C1 segment of cervical spinal cord (tissue), 14 donors: ENCODE measurements at regions not wholly inside any gene's neighbourhood (a gene's known extent, or its start where the extent isn't known, plus 50 kb on each side); places are given as distances from the start of the nearest gene placed in this dataset.
"Not testable (repeated sequence)": the region's sequence is repeated elsewhere in the genome, so short reads cannot be mapped to it uniquely, and the experiment has no call there.

Source experiments
- DNase-seq, 14 donors: peaks; one replicate each; lab custom pipeline; 2025; lab: John Stamatoyannopoulos, UW

GRCh38 chrX:113369056-113369455 lies 528.4 kb upstream of the AMOT start:
- DNase-seq: no peak

DNA sequence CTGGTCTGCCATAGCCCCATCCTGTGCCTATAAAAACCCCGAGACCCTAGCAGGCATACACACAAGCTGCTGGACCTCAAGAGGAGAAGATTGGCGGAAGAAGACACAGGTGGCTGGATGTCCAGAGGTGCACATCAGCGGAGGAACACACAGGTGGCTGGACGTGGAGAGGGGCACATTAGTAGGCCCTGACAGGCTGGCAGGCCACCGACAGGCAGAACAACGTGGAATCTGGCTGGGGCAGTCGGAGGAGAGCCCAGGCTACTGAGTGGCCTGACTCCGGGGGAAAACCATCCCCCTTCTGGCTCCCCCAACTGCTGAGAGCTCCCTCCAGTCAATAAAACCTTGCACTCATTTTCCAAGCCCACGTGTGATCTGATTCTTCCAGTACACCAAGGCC lies 512.5 kb upstream of the AMOT start:
- DNase-seq: no peak

GRCh38 chrX:113330416-113330815 lies 489.8 kb upstream of the AMOT start:
- no peak for DNase-seq

DNA sequence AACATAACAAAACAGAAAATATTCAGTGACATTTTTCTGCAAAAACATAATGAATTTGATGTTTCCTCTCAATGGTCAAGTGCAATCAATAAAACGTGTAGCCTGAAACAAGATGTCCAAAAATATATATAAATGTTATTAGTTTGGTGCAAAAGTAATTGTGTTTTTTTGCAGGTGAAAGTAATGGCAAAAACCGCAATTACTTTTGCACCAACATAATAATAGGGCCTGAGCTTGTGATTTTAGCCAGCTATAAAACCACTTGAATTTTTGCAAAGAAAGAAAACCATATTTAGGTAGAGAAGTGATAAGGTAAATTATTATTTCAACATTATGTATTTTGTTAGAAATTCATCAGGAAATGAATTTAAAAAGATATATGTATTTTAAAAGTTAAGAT lies 475.3 kb upstream of the AMOT start:
- DNase-seq: no peak

DNA sequence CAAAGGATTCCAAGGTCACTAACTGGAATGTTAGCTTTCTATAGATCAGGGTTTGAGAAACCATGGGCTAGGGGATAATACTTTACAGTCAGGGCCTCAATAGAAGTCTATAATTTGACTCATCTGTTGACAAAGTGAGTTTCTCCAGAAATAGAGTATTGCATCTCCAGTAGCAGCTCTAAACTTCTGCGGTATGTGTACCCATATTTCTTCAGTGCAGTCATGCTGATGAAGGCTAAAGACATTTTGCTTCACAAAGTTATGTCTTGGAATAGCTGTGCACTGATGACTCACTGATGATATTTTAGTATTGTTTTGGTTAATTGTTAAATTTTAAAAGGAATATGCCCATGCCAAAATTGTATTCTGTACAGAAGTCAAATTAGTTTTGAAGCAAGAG lies 464.9 kb upstream of the AMOT start:
- DNase-seq: no peak

DNA sequence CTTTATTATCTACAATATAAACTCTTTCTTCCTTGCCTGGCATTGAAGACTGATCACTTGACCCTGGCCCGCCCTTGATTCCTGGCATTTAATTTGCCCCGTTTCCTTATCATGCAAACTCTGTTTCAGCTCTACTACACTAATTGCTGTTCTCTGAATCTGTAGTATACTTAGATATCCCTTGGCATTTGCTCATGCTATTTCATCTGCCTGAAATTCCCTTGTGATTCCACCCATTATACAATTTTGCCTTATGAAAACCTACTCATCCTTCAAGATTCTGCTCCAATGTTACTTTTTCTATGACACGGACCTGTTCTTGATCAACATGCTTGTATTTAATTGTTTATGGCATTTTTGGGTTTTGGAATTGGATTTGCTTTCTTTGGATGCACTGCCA lies 459.9 kb upstream of the AMOT start:
- DNase-seq: no peak

DNA sequence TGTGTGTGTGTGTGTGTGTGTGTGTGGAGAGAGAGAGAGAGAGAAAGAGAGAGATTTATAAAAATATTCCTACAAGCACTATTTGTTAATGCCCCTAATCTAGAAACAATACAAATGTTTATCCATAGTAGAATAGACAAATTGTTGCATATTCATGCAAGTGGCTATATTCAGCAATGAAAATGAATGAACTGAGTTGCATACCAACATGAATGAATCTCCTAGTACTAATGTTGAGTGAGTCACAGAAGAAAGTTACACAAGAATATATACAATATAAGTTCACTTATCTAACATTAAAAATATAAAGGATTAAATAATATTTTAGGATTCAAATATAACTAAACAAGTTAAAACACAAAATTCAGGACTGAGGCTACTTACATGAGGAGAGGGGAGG lies 456.8 kb upstream of the AMOT start:
- DNase-seq: no peak

- no peak for DNase-seq
Observed at GRCh38 chrX:113289503-113289902, 448.9 kb upstream of the AMOT start.

DNA sequence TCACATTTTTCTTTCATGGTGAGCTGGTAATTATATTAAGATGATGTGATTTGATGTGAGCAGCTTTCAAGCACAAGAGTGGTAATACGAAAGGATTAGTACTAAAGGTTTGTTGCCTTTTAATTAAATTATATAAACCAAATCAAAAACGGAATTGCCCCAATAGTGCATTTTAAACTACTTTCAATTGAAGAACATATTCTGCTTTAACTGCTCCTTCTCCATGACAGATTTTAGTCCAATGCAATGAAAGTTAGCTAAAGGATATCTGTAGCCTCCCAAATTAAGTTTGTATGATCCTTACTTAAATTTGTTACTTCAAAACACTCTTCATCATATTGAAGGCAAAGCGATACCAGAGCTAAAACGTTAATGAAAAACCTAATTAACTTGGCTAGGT lies 447.1 kb upstream of the AMOT start:
- DNase-seq: no peak

GRCh38 chrX:113275804-113276203 lies 435.2 kb upstream of the AMOT start:
- no peak for DNase-seq

GRCh38 chrX:113274791-113275190 lies 434.2 kb upstream of the AMOT start:
- DNase-seq: no peak

- DNase-seq: no peak
Observed at GRCh38 chrX:113274345-113274744, 433.7 kb upstream of the AMOT start.

DNA sequence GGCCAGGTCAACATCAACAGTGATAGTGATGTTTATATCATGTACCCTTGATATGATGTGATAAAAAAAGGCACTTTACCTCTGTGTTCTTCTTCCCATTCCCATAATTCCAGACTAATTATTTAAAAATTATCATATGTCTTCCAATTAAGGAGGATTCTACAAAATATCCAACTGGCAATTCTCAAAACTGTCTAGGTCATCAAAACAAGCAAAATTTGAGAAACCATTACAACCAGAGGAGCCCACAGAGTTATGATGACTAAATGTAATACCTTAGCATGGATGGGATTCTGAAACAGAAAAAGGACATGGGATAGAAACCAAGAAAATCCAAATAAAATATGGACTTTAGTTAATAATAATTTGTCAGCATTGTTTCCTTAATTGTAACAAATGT lies 428.6 kb upstream of the AMOT start:
- no peak for DNase-seq

DNA sequence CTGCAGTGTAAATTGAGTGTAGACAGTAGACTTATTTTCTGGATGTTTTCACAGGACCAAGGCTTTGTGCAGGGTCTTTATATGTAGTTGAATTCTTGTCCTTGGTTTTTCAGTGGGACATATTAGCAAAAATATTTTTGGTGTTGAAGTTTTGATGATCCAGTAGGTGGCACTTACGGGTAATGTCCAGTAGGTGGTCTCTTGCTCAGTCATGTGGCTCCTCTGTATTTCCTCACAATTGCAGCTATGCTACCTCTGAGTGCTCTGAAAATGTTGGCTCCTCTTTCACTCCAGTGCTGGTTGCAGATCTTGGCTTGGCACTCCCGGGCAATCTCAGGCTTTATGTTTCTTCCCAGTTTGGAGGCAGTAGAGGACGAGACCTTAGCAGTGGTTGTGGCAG lies 419.8 kb upstream of the AMOT start:
- no peak for DNase-seq

- DNase-seq: no peak
Observed at GRCh38 chrX:113222305-113222704, 381.7 kb upstream of the AMOT start.

DNA sequence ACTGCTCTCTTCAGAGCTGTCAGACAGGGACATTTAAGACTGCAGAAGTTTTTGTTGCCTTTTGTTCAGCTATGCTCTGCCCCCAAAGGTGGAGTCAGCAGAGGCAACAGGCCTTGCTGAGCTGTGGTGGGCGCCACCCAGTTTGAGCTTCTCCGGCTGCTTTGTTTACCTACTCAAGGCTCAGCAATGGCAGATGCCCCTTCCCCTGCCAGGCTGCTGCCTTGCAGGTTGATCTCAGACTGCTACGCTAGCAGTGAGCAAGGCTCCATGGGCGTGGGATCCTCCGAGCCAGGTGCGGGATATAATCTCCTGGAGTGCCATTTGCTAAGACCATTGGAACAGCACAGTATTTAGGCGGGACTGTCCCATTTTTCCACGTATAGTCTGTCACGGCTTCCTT lies 371.4 kb upstream of the AMOT start:
- no peak for DNase-seq

GRCh38 chrX:113202601-113203000 lies 362.0 kb upstream of the AMOT start:
- DNase-seq: no peak

DNA sequence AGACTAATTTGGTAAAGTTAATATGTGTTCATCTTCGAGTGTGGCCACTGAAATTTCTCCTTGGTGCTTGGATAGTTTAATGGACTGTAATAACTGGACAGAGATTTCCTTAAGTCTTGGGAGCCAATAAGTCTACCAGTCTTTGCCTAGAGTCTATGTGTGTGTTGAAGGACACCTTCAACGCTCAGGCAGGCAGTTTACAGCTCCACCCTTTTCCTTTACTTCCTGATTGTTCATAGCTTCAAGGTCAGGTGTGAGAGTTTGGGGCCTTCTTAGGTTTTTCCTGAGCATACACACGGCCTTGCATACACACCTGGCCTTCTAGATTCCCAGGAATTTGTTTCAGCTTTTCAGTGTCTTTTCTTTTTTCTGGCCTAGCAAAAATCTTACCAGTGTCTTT lies 355.3 kb upstream of the AMOT start:
- DNase-seq: no peak

DNA sequence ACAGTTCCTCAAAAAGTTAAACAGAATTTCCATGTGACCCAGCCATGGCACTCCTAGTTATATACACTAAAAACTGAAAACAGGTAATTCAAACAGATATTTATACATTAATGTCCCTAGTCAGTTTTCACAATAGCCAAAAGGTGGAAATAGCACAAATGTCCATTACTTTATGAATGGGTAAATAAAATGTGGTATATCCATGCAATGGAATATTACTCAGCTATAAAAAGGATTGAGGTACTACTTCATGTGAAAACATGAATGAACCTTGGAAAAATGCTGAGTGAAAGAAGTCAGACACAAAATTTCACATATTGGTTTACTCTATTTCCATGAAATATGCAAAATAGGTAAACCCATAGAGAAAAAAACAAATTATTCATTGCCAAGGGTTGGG lies 351.8 kb upstream of the AMOT start:
- DNase-seq: no peak

GRCh38 chrX:113157496-113157895 lies 316.9 kb upstream of the AMOT start:
- no peak for DNase-seq

DNA sequence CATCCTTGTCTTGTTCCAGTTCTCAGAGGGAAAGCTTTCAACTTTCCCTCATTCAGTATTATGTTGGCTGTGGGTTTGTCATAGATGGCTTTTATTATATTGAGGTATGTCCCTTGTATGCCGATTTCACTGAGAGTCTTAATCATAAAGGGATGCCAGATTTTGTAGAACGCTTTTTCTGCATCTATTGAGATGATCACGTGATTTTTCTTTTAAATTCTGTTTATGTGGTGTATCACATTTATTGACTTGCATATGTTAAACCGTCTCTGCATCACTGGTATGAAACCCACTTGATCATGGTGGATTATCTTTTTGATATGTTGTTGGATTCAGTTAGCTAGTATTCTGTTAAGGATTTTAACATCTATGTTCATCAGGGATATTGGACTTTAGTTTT lies 313.7 kb upstream of the AMOT start:
- not testable (repeated sequence) for DNase-seq

DNA sequence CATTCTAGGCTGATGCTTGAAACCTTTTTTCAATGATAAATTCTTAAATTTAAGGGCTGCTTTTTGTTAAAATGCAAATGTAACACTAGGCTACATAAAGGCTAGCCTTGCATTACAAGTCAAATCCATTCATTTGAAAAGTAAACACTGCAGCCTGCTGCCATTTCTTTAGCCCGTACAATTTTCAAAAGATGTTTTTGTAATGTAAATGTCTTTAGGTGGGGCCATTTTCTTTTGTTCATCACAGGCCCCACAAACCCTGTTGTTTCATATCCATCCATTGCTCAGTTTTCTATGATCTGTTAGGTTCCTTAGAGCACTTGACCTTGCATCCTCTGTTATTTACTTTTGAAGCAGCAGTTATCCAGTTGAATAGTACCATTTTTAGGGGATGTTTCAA lies 296.2 kb upstream of the AMOT start:
- DNase-seq: no peak

- DNase-seq: no peak
Observed at GRCh38 chrX:113133316-113133715, 292.7 kb upstream of the AMOT start.

- DNase-seq: no peak
Observed at GRCh38 chrX:113124693-113125092, 284.1 kb upstream of the AMOT start.

DNA sequence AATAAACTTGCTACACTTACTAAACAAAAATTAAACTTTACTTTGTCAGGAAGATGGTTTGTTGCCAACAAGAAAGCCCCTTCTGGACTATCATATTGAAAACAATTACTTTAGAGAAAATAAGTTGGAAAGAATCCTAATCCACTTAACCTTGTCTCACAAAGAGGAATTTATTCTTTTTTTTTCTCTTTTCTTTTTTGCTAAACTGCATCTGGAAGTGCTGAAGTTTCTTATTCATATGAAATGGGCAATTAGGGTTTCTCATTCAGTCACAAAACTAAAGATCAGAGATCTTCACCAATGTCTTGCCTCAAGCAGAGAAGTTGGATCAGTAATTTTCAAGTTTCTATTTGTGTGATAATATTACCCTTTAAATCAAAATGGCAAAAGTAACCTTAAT lies 234.9 kb upstream of the AMOT start:
- DNase-seq: no peak
